ENCODE measurements at regions not wholly inside any gene's neighbourhood (a gene's known extent, or its start where the extent isn't known, plus 50 kb on each side); places are given as distances from the start of the nearest gene placed in this dataset.
"Not testable (repeated sequence)": the region's sequence is repeated elsewhere in the genome, so short reads cannot be mapped to it uniquely, and the experiment has no call there.

DNA sequence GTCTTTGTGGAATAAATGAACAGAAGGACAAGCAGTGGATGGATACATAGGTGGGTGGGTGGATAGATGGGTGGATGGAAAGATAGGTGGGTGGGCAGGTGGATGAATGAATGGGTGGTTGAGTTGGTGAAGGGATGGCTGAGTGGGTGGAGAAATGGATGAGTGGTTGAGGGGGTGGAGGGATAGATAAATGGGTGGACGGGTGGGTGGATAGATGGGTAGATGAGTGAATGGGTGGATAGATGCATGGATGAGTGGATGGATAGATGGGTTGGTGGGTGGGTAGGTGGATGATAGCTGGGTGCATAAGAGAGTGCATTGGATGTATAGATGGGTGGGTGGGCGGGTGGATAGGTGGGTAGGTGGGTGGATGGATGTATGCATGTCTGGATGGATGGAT is 63.5 kb downstream of the UNC93B1 start:
- not testable (repeated sequence) for DNase-seq; H3K4me1 Mint-ChIP-seq (ENCODE audit: low read depth); H3K27me3 Mint-ChIP-seq; H3K4me3 Mint-ChIP-seq; H3K9me3 Mint-ChIP-seq; H3K27ac Mint-ChIP-seq; H3K36me3 Mint-ChIP-seq (ENCODE audit: low read depth)

GRCh38 chr11:67938964-67939363 is 64.9 kb downstream of the UNC93B1 start:
- not testable (repeated sequence) for H3K4me3 Mint-ChIP-seq; H3K36me3 Mint-ChIP-seq (ENCODE audit: low read depth); DNase-seq; H3K27ac Mint-ChIP-seq; H3K9me3 Mint-ChIP-seq; H3K4me1 Mint-ChIP-seq (ENCODE audit: low read depth); H3K27me3 Mint-ChIP-seq

DNA sequence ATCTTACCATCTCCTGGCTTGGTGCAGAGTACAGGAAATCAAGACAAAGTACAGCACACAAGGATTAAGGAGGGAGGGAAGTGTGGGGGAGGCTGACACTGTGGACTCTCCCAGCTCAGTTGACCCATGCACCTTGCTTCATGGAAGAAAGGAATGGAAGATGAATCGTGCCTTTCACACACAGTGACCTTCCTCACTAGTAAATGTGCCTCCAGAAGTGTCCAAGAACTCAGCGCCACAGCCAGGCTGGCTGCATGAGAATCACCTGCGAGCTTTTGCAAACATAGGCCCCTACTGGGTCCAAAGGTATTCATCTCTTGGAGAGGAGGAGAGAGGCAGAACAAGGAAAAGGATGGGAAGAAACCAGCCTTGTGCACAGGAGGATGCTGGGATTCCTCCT is 65.5 kb downstream of the UNC93B1 start:
- H3K4me3 Mint-ChIP-seq; H3K4me1 Mint-ChIP-seq (ENCODE audit: low read depth); DNase-seq; H3K27ac Mint-ChIP-seq; H3K9me3 Mint-ChIP-seq; H3K27me3 Mint-ChIP-seq; H3K36me3 Mint-ChIP-seq (ENCODE audit: low read depth): not testable (repeated sequence)

DNA sequence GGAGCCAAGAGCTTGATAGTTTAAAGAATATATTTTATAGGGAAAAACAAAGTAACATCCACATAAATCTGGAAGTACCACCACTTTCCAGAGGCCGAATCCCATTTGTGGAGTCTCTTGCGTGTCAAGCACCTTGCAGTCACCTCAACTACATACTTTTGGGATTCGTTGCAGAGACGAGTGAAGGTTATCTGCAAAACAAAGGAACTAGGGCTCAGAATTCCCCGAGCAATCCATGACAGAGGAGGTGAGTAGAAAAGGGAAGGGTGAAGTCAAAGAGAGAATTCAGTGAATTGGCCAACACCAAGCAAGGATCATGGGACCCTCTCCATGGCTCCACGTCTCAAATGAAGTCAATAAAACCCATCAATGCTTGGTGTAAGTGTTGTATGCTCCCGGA is 80.3 kb downstream of the UNC93B1 start:
- not testable (repeated sequence) for DNase-seq; H3K36me3 Mint-ChIP-seq (ENCODE audit: low read depth); H3K27me3 Mint-ChIP-seq; H3K27ac Mint-ChIP-seq; H3K4me3 Mint-ChIP-seq; H3K9me3 Mint-ChIP-seq
- peaks cover 25% of the 10 kb centered on the region for H3K4me1 Mint-ChIP-seq (ENCODE audit: low read depth)

GRCh38 chr11:67920546-67920945 is 83.4 kb downstream of the UNC93B1 start:
- Mint-ChIP-seq H3K4me3 (peak overlapping the region; percentile 62), H3K27ac (peak overlapping the region; percentile 90), H3K4me1 (ENCODE audit: low read depth) (peaks cover 20% of the 10 kb centered on the region)
- not testable (repeated sequence) for H3K36me3 Mint-ChIP-seq (ENCODE audit: low read depth); DNase-seq; H3K27me3 Mint-ChIP-seq; H3K9me3 Mint-ChIP-seq

DNA sequence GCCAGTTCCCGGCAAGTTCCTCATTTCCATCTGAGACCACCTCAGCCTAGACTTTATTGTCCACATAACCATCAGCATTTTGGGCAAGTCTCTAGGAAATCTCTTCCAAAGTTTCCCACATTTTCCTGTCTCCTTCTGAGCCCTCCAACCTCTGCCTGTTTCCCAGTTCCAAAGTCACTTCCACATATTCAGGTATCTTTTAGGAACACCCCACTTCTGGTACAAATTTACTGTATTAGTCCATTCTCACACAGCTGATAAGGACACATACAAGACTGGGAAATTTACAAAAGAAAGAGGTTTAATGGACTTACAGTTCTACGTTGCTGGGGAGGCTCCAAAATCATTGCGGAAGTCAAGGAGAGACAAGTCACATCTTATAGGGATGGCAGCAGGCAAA is 91.7 kb downstream of the UNC93B1 start:
- H3K27ac Mint-ChIP-seq; H3K36me3 Mint-ChIP-seq (ENCODE audit: low read depth); H3K27me3 Mint-ChIP-seq; H3K9me3 Mint-ChIP-seq; H3K4me3 Mint-ChIP-seq; DNase-seq: not testable (repeated sequence)
- H3K4me1 Mint-ChIP-seq (ENCODE audit: low read depth): peaks cover 26% of the 10 kb centered on the region

- H3K27ac Mint-ChIP-seq; H3K9me3 Mint-ChIP-seq; H3K27me3 Mint-ChIP-seq; H3K4me3 Mint-ChIP-seq; DNase-seq; H3K36me3 Mint-ChIP-seq (ENCODE audit: low read depth): not testable (repeated sequence)
- H3K4me1 Mint-ChIP-seq (ENCODE audit: low read depth): peaks cover 26% of the 10 kb centered on the region
Measured at GRCh38 chr11:67911211-67911610, 92.7 kb downstream of the UNC93B1 start.

GRCh38 chr11:67910803-67911202 is 93.1 kb downstream of the UNC93B1 start:
- not testable (repeated sequence) for H3K9me3 Mint-ChIP-seq; H3K4me3 Mint-ChIP-seq; H3K27ac Mint-ChIP-seq; H3K27me3 Mint-ChIP-seq; DNase-seq; H3K36me3 Mint-ChIP-seq (ENCODE audit: low read depth)
- peaks cover 24% of the 10 kb centered on the region for H3K4me1 Mint-ChIP-seq (ENCODE audit: low read depth)

DNA sequence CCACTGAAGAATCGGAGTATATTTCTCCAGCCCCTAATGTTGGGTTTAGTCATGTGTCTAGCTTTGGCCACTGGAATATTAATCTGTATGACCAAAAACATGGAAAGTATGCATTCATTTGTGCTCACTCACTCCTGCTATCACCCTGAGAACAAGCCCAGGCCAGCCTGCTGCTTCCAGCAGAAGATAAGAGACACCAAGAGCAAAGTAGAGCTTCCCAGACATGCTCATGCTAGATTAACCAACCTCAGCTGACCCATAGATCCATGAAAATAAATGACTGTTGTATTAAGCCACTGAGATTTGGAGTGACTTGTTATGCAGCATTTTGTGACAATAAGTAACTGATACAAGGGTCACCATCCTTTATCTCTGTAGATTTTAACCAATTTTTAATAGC is 96.9 kb downstream of the UNC93B1 start:
- H3K4me3 Mint-ChIP-seq; H3K27me3 Mint-ChIP-seq; H3K27ac Mint-ChIP-seq; DNase-seq; H3K36me3 Mint-ChIP-seq (ENCODE audit: low read depth); H3K9me3 Mint-ChIP-seq: not testable (repeated sequence)
- peaks cover 17% of the 10 kb centered on the region for H3K4me1 Mint-ChIP-seq (ENCODE audit: low read depth)

GRCh38 chr11:67899462-67899861 is 104.4 kb downstream of the UNC93B1 start:
- H3K27me3 Mint-ChIP-seq; H3K4me1 Mint-ChIP-seq (ENCODE audit: low read depth); H3K27ac Mint-ChIP-seq; H3K9me3 Mint-ChIP-seq; DNase-seq; H3K4me3 Mint-ChIP-seq; H3K36me3 Mint-ChIP-seq (ENCODE audit: low read depth): not testable (repeated sequence)

DNA sequence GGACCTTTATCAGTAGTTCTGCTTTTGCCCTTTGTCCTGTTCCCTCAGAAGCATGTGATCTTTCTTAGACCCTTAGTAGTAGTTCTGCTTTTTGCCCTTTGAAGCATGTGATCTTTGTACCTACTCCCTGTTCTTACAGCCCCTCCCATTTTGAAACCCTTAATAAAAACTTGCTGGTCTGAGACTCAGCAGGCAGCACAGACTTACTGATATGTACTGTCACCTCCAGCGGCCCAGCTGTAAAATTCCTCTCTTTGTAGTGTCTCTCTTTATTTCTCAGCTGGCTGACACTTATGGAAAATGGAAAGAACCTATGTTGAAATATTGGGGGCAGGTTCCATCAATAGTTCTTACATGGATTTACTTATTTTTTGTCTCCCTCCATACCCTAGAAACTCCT is 110.4 kb downstream of the UNC93B1 start:
- H3K9me3 Mint-ChIP-seq; H3K4me1 Mint-ChIP-seq (ENCODE audit: low read depth); DNase-seq; H3K27ac Mint-ChIP-seq; H3K4me3 Mint-ChIP-seq; H3K27me3 Mint-ChIP-seq: not testable (repeated sequence)
- peaks cover 15% of the 10 kb centered on the region for H3K36me3 Mint-ChIP-seq (ENCODE audit: low read depth)

DNA sequence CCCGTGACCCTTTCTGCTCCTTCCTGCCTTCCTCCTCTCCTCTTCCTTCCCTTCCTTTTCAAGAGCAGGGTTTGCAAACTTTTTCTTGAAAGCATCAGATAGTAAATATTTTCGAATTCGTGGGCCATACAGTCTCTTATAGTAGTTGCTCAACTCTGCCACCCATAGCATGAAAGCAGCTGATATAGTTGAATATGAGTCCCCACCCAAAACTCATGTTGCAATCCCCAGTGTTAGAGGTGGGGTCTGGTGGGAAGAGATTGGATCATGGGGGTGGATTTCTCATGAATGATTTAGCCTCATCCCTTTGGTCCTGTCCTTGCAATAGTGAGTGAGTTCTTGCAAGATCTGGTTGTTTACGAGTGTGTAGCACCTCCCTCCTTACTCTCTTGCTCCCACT is 114.3 kb downstream of the UNC93B1 start:
- not testable (repeated sequence) for H3K27me3 Mint-ChIP-seq, DNase-seq, H3K4me3 Mint-ChIP-seq, H3K27ac Mint-ChIP-seq, H3K9me3 Mint-ChIP-seq
- peaks cover 12% of the 10 kb centered on the region for H3K36me3 Mint-ChIP-seq (ENCODE audit: low read depth)
- H3K4me1 Mint-ChIP-seq (ENCODE audit: low read depth): peaks cover 14% of the 10 kb centered on the region

DNA sequence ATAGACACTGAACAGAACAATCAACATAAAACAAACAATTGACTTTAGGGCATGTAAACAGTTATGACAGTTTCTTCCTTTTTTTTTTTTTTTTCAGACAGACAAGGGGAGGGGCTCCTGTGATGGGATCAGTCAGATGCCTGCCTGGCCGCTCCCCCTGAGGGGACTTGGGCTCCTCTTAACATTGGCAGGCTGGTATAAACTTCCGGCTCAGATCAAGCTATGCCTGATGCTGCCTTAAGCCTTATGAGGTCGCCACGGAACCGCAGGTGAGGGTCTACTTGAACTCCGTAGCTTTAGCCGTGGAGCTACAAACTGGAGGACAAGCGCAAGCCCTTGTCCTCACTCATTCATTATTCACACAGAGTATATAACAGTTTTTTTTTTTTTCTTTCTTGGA is 115.8 kb downstream of the UNC93B1 start:
- H3K4me1 Mint-ChIP-seq (ENCODE audit: low read depth): peaks cover 29% of the 10 kb centered on the region
- H3K36me3 Mint-ChIP-seq (ENCODE audit: low read depth); H3K27me3 Mint-ChIP-seq; H3K27ac Mint-ChIP-seq; H3K9me3 Mint-ChIP-seq; DNase-seq; H3K4me3 Mint-ChIP-seq: not testable (repeated sequence)

GRCh38 chr11:67886672-67887071 is 117.2 kb downstream of the UNC93B1 start:
- DNase-seq; H3K27ac Mint-ChIP-seq; H3K27me3 Mint-ChIP-seq; H3K9me3 Mint-ChIP-seq; H3K36me3 Mint-ChIP-seq (ENCODE audit: low read depth): not testable (repeated sequence)
- Mint-ChIP-seq H3K4me3 (peak overlapping the region; percentile 38), H3K4me1 (ENCODE audit: low read depth) (peaks cover 31% of the 10 kb centered on the region)

DNA sequence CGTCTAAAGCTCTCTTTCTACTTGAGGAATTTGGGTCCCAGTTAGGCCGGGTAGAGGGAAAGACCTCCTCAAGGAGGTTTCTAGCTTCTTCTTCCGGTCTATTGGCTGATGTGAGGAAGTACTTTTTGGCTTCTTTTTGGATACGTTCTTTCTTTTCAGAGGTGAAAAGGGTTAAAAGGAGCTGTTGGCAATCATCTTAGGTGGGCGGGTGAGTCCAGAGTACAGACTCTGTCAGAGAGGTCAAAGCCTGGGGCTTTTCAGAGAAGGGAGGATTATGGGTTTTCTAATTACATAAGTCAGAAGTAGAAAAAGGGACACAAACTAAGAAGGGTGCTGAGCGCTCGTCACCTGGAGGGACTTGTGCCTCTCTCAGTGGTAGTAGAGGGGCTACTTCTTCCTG is 117.7 kb downstream of the UNC93B1 start:
- H3K4me1 Mint-ChIP-seq (ENCODE audit: low read depth): peaks cover 31% of the 10 kb centered on the region
- not testable (repeated sequence) for H3K27me3 Mint-ChIP-seq; H3K9me3 Mint-ChIP-seq; DNase-seq; H3K36me3 Mint-ChIP-seq (ENCODE audit: low read depth)
- peak overlapping the region; percentile 38 for H3K4me3 Mint-ChIP-seq
- H3K27ac Mint-ChIP-seq: peak overlapping the region; percentile 44

- H3K4me1 Mint-ChIP-seq (ENCODE audit: low read depth): peaks cover 34% of the 10 kb centered on the region
Measured at GRCh38 chr11:67885574-67885973, 118.3 kb downstream of the UNC93B1 start.

More at GRCh38 chr11:67885574-67885973, 118.3 kb downstream of the UNC93B1 start:
- not testable (repeated sequence) for DNase-seq; H3K9me3 Mint-ChIP-seq; H3K36me3 Mint-ChIP-seq (ENCODE audit: low read depth); H3K27me3 Mint-ChIP-seq; H3K27ac Mint-ChIP-seq
- peak overlapping the region; percentile 74 for H3K4me3 Mint-ChIP-seq
